CD4-positive, alpha-beta T cell treated with Interleukin-4 for 1 hour (primary cell): ENCODE measurements at regions not wholly inside any gene's neighbourhood (a gene's known extent, or its start where the extent isn't known, plus 50 kb on each side); places are given as distances from the start of the nearest gene placed in this dataset.

Source experiments
- DNase-seq, 2 donors: peaks; one replicate each; pipeline ENCODE4 v3.0.0-alpha.2; 2020 to 2022

- no peak for DNase-seq
These were observed 64.8 kb upstream of the PLEKHG3 start for GRCh38 chr14:64639340-64639821.

DNA sequence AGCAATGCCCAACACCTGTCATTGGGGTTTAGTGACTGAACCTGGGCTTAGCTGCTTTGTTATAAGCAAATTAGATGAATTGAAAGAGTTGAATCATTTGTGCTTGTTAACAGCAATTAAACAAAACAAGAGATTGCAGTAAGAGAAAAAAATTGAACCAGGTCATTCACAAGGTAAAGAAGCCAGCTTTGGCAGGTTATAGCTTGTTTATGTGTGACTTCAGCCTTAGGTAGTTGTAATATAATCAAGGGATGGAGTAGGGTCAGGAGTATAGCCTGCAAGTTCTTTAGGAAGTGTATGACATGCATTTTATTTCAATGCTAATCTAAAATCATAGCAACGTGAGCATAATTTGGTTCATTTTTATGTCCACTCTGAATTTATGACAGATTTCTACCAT is 63.4 kb upstream of the PLEKHG3 start:
- DNase-seq = no peak

- no peak for DNase-seq
These were observed 62.5 kb upstream of the PLEKHG3 start for GRCh38 chr14:64641760-64642159.

GRCh38 chr14:64643709-64644108 is 60.5 kb upstream of the PLEKHG3 start:
- no peak for DNase-seq

DNA sequence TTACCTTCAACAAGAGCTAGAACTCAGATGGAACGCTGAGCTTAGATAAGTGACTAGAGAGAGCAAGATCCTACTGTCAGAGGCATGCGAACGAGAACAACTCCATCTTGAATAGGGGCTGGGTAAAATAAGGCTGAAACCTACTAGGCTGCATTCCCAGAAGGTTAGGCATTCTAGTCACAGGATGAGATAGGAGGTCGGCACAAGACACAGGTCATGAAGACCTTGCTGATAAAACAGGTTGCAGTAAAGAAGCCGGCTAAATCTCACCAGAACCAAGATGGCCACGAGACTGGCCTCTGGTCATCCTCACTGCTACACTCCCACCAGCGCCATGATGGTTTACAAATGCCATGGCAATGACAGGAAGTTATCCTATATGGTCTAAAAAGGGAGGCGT is 59.6 kb upstream of the PLEKHG3 start:
- DNase-seq = no peak

GRCh38 chr14:64645220-64645892 is 58.9 kb upstream of the PLEKHG3 start:
- no peak for DNase-seq

- DNase-seq = no peak
These were observed 58.1 kb upstream of the PLEKHG3 start for GRCh38 chr14:64646103-64646502.

- DNase-seq = no peak
These were observed 54.7 kb upstream of the PLEKHG3 start for GRCh38 chr14:64649383-64649998.

DNA sequence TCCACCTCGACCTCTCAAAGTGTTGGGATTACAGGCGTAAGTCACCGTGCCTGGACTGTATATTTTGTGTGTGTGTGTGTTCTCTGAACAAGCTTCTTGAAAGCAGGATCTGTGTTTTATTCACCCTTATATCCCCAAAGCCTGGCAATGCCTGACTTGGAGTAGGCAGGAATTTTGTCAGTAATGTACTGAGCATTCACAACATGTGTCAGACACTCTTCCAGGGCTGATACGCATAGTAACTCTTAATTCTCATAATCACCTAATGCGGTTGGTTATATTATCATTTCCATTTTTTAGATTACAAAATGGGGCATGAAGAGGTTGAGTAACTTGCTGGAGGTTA is 50.4 kb upstream of the PLEKHG3 start:
- no peak for DNase-seq

DNA sequence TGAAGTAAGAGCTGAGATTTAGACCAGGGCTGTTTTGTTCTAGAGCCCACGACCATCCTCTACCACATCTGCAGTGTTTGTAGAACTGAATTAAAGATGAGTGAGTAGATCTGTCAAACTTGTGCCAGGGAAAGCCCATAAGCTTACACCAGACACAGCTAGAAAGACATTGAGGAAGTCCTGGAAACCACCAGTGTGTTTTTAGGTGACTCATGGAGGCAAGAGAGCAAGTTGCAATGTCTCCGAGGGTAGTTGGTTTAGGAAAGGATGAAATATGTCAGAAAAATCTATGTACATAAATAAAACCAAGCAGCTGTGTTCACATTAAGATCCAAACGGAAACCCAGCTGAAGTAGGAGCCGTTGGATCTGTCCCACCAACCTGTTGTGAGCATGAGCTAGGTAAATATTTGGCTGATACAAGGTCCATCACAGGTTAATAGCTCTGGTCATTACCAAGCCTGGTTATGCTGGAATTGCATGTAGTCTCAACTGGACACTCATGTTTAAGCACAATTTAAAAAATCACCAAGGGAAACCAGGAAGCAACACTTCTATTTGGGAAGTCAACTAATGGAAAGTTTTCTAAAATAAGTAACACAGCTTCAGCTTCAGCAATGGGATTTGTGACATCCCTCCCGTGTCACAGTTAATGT is 49.9 kb upstream of the PLEKHG3 start:
- DNase-seq = peak; percentile 14 to 52
